ENCODE measurements at regions not wholly inside any gene's neighbourhood (a gene's known extent, or its start where the extent isn't known, plus 50 kb on each side); places are given as distances from the start of the nearest gene placed in this dataset.

DNA sequence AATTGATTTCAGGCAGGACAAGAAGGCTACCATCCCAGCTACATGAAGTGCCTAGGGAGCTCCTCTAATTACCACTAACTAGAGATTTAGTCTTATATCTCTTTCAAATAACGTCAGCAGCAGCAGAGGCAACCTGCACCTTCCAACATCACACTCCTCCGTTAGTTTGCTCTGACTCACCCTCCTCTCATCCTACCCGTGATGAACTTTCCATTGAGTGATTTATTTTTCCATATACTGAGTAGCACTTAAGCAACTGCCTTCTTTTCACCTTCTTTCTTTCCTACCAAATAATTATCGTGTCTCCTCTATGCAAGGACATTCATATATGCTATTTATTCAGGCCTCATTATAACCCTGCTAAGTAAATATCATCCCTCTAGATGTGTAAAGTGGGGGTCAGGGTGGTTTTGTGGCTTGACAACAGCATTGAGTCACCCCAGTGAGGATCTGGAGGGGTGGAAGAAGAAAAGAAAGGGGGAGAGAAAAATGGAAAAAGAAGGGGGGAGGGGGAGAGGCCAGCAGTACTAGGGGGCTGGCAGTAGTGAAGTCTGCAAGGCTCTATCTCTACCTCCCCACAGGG is 64.6 kb upstream of the CAST start:
- Mint-ChIP-seq H3K27me3 (peaks cover 24% of the 10 kb centered on the region), H3K36me3 (no peaks in the 10 kb centered on the region), H3K27ac (no peak overlapping the region), H3K9me3 (no peaks in the 10 kb centered on the region), H3K4me1 (peaks cover 0 to 5% (median 0%) of the 10 kb centered on the region in 4 donors), H3K4me3 (no peak overlapping the region)
- Histone ChIP-seq H3K27me3 (ENCODE audit: control insufficient read depth, insufficient read depth, low read length) (peaks cover 5% of the 10 kb centered on the region), H3K27ac (ENCODE audit: insufficient read depth, low read length, poor library complexity, severe bottlenecking) (no peak overlapping the region), H3K36me3 (ENCODE audit: control insufficient read depth, insufficient read depth, low read length) (no peaks in the 10 kb centered on the region), H3K4me3 (ENCODE audit: low read depth, low read length) (no peak overlapping the region), H3K4me1 (ENCODE audit: control insufficient read depth, insufficient read depth, low read length, poor library complexity, severe bottlenecking) (no peaks in the 10 kb centered on the region), H3K9me3 (ENCODE audit: control insufficient read depth in 2 of 2, low read length in 2 of 2) (no peaks in the 10 kb centered on the region)
- no peak for ATAC-seq (ENCODE audit: low read depth in 2 of 2)
- DNase-seq, result no peak

- H3K9me3 ChIP-seq (ENCODE audit: control insufficient read depth in 2 of 2, low read length in 2 of 2), result no peaks in the 10 kb centered on the region
- no peak overlapping the region for H3K27ac ChIP-seq (ENCODE audit: insufficient read depth, low read length, poor library complexity, severe bottlenecking)
- Mint-ChIP-seq H3K27me3 (peaks cover 14% of the 10 kb centered on the region), H3K27ac (no peak overlapping the region), H3K4me1 (no peaks in the 10 kb centered on the region), H3K9me3 (no peaks in the 10 kb centered on the region), H3K36me3 (no peaks in the 10 kb centered on the region), H3K4me3 (no peak overlapping the region)
- no peak overlapping the region for H3K4me3 ChIP-seq (ENCODE audit: low read depth, low read length)
- no peak for ATAC-seq (ENCODE audit: low read depth in 2 of 2)
- H3K36me3 ChIP-seq (ENCODE audit: control insufficient read depth, insufficient read depth, low read length), result no peaks in the 10 kb centered on the region
- H3K4me1 ChIP-seq (ENCODE audit: control insufficient read depth, insufficient read depth, low read length, poor library complexity, severe bottlenecking), result no peaks in the 10 kb centered on the region
- DNase-seq, result no peak
- peaks cover 5% of the 10 kb centered on the region for H3K27me3 ChIP-seq (ENCODE audit: control insufficient read depth, insufficient read depth, low read length)
These were observed 61.0 kb upstream of the CAST start for GRCh38 chr5:96601200-96601599.

DNA sequence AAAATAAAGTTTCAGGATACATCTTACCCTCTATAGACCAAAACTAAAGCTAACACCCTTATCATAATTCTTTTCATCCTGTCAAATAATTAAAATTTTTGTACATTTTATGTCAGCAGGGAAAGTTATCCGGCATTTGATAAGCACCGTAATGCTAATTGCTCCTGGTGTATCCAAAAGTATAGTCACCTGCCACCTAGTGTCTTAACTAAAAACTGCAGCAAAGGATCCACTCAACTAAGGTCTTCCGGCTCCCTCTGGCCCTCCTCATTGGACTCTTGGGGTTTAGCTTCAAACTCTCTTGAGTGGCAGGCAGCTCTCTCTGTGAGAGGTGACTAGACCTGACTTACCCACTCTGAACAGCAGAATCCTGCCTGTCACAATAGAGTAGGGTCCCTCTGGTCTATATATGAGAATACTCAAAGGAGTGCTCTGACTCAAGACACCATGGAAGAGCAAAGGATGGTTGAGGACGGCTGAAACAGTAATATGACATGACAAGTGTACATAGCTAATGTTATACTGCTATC is 60.4 kb upstream of the CAST start:
- Histone ChIP-seq H3K36me3 (ENCODE audit: control insufficient read depth, insufficient read depth, low read length) (no peaks in the 10 kb centered on the region), H3K27me3 (ENCODE audit: control insufficient read depth, insufficient read depth, low read length) (peaks cover 5% of the 10 kb centered on the region), H3K27ac (ENCODE audit: insufficient read depth, low read length, poor library complexity, severe bottlenecking) (no peak overlapping the region), H3K4me1 (ENCODE audit: control insufficient read depth, insufficient read depth, low read length, poor library complexity, severe bottlenecking) (no peaks in the 10 kb centered on the region), H3K4me3 (ENCODE audit: low read depth, low read length) (no peak overlapping the region), H3K9me3 (ENCODE audit: control insufficient read depth in 2 of 2, low read length in 2 of 2) (no peaks in the 10 kb centered on the region)
- no peaks in the 10 kb centered on the region for H3K9me3 Mint-ChIP-seq
- DNase-seq, result peak; percentile 22 to 73 (median 69)
- ATAC-seq (ENCODE audit: low read depth in 2 of 2), result peak; percentile 72 to 83
- H3K4me3 Mint-ChIP-seq, result no peak overlapping the region
- H3K27me3 Mint-ChIP-seq, result peaks cover 14% of the 10 kb centered on the region
- H3K36me3 Mint-ChIP-seq, result no peaks in the 10 kb centered on the region
- H3K4me1 Mint-ChIP-seq, result no peaks in the 10 kb centered on the region
- no peak overlapping the region for H3K27ac Mint-ChIP-seq

DNA sequence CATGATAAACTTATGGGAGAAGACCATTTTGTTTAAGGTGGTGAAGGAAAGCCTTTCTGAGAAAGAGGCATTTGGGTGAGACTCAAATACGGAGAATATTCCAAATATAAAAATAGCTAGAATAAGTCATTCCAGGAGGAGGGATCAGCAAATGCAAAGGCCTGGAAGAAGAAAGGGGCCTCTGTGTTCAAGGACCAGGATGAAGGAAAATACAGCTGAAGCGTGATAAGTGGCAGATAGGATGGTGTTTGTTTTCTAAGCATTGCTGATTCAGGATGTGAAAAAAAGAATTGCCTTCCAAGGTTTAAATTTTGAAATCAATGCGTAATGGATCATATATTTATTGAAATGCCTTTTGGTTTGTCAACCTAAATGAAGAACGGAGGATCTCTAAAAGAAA is 59.4 kb upstream of the CAST start:
- H3K9me3 ChIP-seq (ENCODE audit: control insufficient read depth in 2 of 2, low read length in 2 of 2), result no peaks in the 10 kb centered on the region
- no peak overlapping the region for H3K27ac Mint-ChIP-seq
- no peak for ATAC-seq (ENCODE audit: low read depth in 2 of 2)
- no peaks in the 10 kb centered on the region for H3K36me3 Mint-ChIP-seq
- peaks cover 14% of the 10 kb centered on the region for H3K27me3 Mint-ChIP-seq
- H3K27ac ChIP-seq (ENCODE audit: insufficient read depth, low read length, poor library complexity, severe bottlenecking), result no peak overlapping the region
- no peak overlapping the region for H3K4me3 Mint-ChIP-seq
- no peaks in the 10 kb centered on the region for H3K4me1 Mint-ChIP-seq
- no peaks in the 10 kb centered on the region for H3K4me1 ChIP-seq (ENCODE audit: control insufficient read depth, insufficient read depth, low read length, poor library complexity, severe bottlenecking)
- H3K36me3 ChIP-seq (ENCODE audit: control insufficient read depth, insufficient read depth, low read length), result no peaks in the 10 kb centered on the region
- no peaks in the 10 kb centered on the region for H3K9me3 Mint-ChIP-seq
- H3K27me3 ChIP-seq (ENCODE audit: control insufficient read depth, insufficient read depth, low read length), result peaks cover 5% of the 10 kb centered on the region
- H3K4me3 ChIP-seq (ENCODE audit: low read depth, low read length), result no peak overlapping the region
- DNase-seq, result no peak

- Histone ChIP-seq H3K4me3 (ENCODE audit: low read depth, low read length) (no peak overlapping the region), H3K36me3 (ENCODE audit: control insufficient read depth, insufficient read depth, low read length) (no peaks in the 10 kb centered on the region), H3K27me3 (ENCODE audit: control insufficient read depth, insufficient read depth, low read length) (peaks cover 11% of the 10 kb centered on the region), H3K4me1 (ENCODE audit: control insufficient read depth, insufficient read depth, low read length, poor library complexity, severe bottlenecking) (no peaks in the 10 kb centered on the region), H3K9me3 (ENCODE audit: control insufficient read depth in 2 of 2, low read length in 2 of 2) (no peaks in the 10 kb centered on the region), H3K27ac (ENCODE audit: insufficient read depth, low read length, poor library complexity, severe bottlenecking) (no peak overlapping the region)
- H3K27ac Mint-ChIP-seq, result no peak overlapping the region
- DNase-seq (no peak), ATAC-seq (ENCODE audit: low read depth in 2 of 2) (no peak)
- peaks cover 18% of the 10 kb centered on the region for H3K27me3 Mint-ChIP-seq
- peaks cover 0 to 3% (median 0%) of the 10 kb centered on the region in 7 donors for H3K9me3 Mint-ChIP-seq
- no peaks in the 10 kb centered on the region for H3K4me1 Mint-ChIP-seq
- no peak overlapping the region for H3K4me3 Mint-ChIP-seq
- H3K36me3 Mint-ChIP-seq, result peaks cover 3% of the 10 kb centered on the region
These were observed 56.9 kb upstream of the CAST start for GRCh38 chr5:96605144-96605837.

GRCh38 chr5:96609369-96609768 is 52.8 kb upstream of the CAST start:
- Mint-ChIP-seq H3K9me3 (peaks cover 0 to 3% (median 0%) of the 10 kb centered on the region in 7 donors), H3K4me1 (peaks cover 0 to 4% (median 4%) of the 10 kb centered on the region in 4 donors)

DNA sequence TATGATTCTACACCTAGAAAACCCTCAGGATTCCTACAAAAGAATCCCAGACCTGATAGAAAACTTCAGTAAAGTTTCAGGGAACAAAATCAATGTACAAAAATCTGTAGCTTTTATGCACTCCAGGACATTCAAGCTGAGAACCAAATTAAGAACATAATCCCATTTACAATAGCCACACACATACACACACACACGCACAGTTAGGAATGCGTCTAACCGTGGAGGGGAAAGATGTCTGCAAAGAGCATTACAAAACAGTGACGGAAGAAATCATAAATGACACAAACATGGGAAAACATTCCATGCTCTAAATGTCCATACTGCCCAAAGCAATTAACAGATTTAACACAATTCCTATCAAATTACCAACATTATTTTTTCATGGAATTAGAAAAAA is 51.4 kb upstream of the CAST start:
- ATAC-seq (ENCODE audit: low read depth in 2 of 2) (no peak), DNase-seq (no peak)
- Mint-ChIP-seq H3K27me3 (peaks cover 21% of the 10 kb centered on the region), H3K4me1 (peaks cover 0 to 5% (median 4%) of the 10 kb centered on the region in 4 donors), H3K4me3 (no peak overlapping the region), H3K36me3 (peaks cover 3% of the 10 kb centered on the region), H3K27ac (no peak overlapping the region), H3K9me3 (peaks cover 0 to 3% (median 0%) of the 10 kb centered on the region in 7 donors)
- Histone ChIP-seq H3K27me3 (ENCODE audit: control insufficient read depth, insufficient read depth, low read length) (peaks cover 11% of the 10 kb centered on the region), H3K4me3 (ENCODE audit: low read depth, low read length) (no peak overlapping the region), H3K9me3 (ENCODE audit: control insufficient read depth in 2 of 2, low read length in 2 of 2) (no peaks in the 10 kb centered on the region), H3K36me3 (ENCODE audit: control insufficient read depth, insufficient read depth, low read length) (no peaks in the 10 kb centered on the region), H3K27ac (ENCODE audit: insufficient read depth, low read length, poor library complexity, severe bottlenecking) (no peak overlapping the region), H3K4me1 (ENCODE audit: control insufficient read depth, insufficient read depth, low read length, poor library complexity, severe bottlenecking) (peaks cover 3% of the 10 kb centered on the region)

More at GRCh38 chr5:96609369-96609768, 52.8 kb upstream of the CAST start:
- Histone ChIP-seq H3K36me3 (ENCODE audit: control insufficient read depth, insufficient read depth, low read length) (no peaks in the 10 kb centered on the region), H3K27ac (ENCODE audit: insufficient read depth, low read length, poor library complexity, severe bottlenecking) (no peak overlapping the region), H3K4me3 (ENCODE audit: low read depth, low read length) (no peak overlapping the region), H3K9me3 (ENCODE audit: control insufficient read depth in 2 of 2, low read length in 2 of 2) (no peaks in the 10 kb centered on the region), H3K4me1 (ENCODE audit: control insufficient read depth, insufficient read depth, low read length, poor library complexity, severe bottlenecking) (peaks cover 3% of the 10 kb centered on the region), H3K27me3 (ENCODE audit: control insufficient read depth, insufficient read depth, low read length) (peaks cover 10% of the 10 kb centered on the region)
- ATAC-seq (ENCODE audit: low read depth in 2 of 2) (no peak), DNase-seq (no peak)
- Mint-ChIP-seq H3K27ac (no peak overlapping the region), H3K27me3 (peaks cover 21% of the 10 kb centered on the region), H3K36me3 (peaks cover 3% of the 10 kb centered on the region), H3K4me3 (no peak overlapping the region)

DNA sequence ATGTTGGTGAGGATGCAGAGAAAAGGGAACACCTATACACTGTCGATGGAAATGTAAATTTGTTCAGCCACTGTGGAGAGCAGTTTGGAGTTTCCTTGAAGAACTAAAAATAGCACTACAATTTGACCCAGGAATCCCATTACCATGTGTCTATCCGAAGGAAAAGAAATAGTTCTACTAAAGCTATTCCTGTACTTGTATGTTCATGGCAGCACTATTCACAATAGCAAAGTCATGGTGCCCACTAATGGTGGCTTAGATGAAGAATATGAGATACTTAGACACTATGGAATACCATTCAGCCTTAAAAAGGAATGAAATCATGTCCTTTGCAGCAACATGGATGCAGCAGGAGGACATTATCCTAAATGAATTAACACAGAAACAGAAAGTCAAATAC is 50.2 kb upstream of the CAST start:
- H3K27me3 ChIP-seq (ENCODE audit: control insufficient read depth, insufficient read depth, low read length), result peaks cover 11% of the 10 kb centered on the region
- DNase-seq, result no peak
- no peaks in the 10 kb centered on the region for H3K9me3 ChIP-seq (ENCODE audit: control insufficient read depth in 2 of 2, low read length in 2 of 2)
- no peaks in the 10 kb centered on the region for H3K36me3 ChIP-seq (ENCODE audit: control insufficient read depth, insufficient read depth, low read length)
- peaks cover 0 to 3% (median 0%) of the 10 kb centered on the region in 7 donors for H3K9me3 Mint-ChIP-seq
- no peak for ATAC-seq (ENCODE audit: low read depth in 2 of 2)
- H3K4me3 ChIP-seq (ENCODE audit: low read depth, low read length), result no peak overlapping the region
- peaks cover 21% of the 10 kb centered on the region for H3K27me3 Mint-ChIP-seq
- peaks cover 3% of the 10 kb centered on the region for H3K4me1 ChIP-seq (ENCODE audit: control insufficient read depth, insufficient read depth, low read length, poor library complexity, severe bottlenecking)
- H3K4me3 Mint-ChIP-seq, result no peak overlapping the region
- H3K4me1 Mint-ChIP-seq, result peaks cover 0 to 5% (median 4%) of the 10 kb centered on the region in 4 donors
- H3K27ac ChIP-seq (ENCODE audit: insufficient read depth, low read length, poor library complexity, severe bottlenecking), result no peak overlapping the region
- H3K27ac Mint-ChIP-seq, result no peak overlapping the region
- H3K36me3 Mint-ChIP-seq, result peaks cover 3% of the 10 kb centered on the region

Measured in CD4-positive, CD25-positive, alpha-beta regulatory T cell (primary cell).